GM06990 (cell line): ENCODE measurements at regions not wholly inside any gene's neighbourhood (a gene's known extent, or its start where the extent isn't known, plus 50 kb on each side); places are given as distances from the start of the nearest gene placed in this dataset.

ENCODE experiments used
- DNase-seq: peaks from one replicate; pipeline ENCODE4 v3.0.0-alpha.2; 2011; ENCODE audit not compliant: insufficient read length; ENCODE audit errors: extremely low read depth
- H3K27me3 ChIP-seq: replicated peaks from 2 replicates; pipeline ENCODE4 v1.6.0; 2011; ENCODE audit warnings: low read length; ENCODE audit not compliant: control insufficient read depth, insufficient read depth
- H3K36me3 ChIP-seq: 2 replicates; pipeline ENCODE4 v1.5.1; 2011; ENCODE audit warnings: low read length; ENCODE audit not compliant: control insufficient read depth, insufficient read depth
- H3K4me3 ChIP-seq: replicated peaks from 2 replicates; pipeline ENCODE4 v1.5.1; 2011; ENCODE audit warnings: low read depth, mild to moderate bottlenecking, control low read depth, low read length
- CTCF ChIP-seq: IDR thresholded peaks from 2 replicates; pipeline ENCODE4 v1.5.1; 2011; ENCODE audit warnings: low read length, control low read depth, mild to moderate bottlenecking, inconsistent platforms; ENCODE audit not compliant: insufficient read depth, poor library complexity, severe bottlenecking

DNA sequence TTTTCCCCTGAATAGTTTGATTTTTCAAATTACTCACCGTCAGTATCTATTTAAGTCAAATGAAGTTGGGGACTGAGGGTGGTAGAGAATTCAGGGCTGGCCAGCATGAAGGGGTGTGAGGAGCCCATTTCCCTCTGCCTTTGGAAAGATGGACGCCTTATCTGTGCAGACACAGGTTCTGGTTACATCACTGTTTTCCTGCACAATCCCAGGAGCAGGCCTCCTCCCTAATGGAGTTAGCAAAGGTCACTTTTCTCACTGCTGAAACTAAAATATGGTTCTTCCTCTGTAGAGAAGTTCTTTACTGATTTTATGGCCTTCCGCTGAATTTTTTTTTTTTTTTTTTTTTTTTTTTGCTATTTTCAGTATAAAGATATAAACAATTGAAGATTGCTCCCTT, 69.1 kb downstream of the FOXD1 start:
- no peak for DNase-seq
- Histone ChIP-seq H3K27me3 (no peaks in the 10 kb centered on the region; the same call in 1 of the 2 replicates), H3K36me3 (no peaks in the 10 kb centered on the region), H3K4me3 (no peak overlapping the region)
- no peak for TF ChIP-seq CTCF

DNA sequence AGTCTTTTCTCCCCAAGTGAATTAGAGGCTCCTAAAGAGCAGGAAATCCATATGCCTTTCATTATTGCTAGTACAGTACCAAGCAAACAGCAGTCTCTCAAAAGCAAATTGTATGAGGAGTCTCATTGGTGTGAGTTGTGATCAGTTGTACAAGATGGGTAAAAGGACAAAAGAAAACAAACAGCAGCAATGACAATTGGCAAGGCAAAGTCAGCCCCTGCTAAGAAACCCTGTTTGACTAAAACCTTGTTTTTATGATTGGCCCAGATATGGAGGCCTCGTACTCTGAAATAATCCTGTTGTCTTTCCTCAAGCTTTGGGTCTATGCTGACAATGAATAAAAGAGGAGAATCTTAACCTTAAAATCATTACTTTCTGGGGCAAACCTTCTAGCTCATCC, 69.8 kb downstream of the FOXD1 start:
- TF ChIP-seq CTCF: no peak
- H3K36me3 ChIP-seq: no peaks in the 10 kb centered on the region
- H3K4me3 ChIP-seq: no peak overlapping the region
- no peak for DNase-seq
- H3K27me3 ChIP-seq: no peaks in the 10 kb centered on the region; the same call in 1 of the 2 replicates

- Histone ChIP-seq H3K27me3 (no peaks in the 10 kb centered on the region; the same call in 1 of the 2 replicates), H3K36me3 (no peaks in the 10 kb centered on the region), H3K4me3 (no peak overlapping the region)
- DNase-seq: no peak
- no peak for TF ChIP-seq CTCF
These were observed 70.5 kb downstream of the FOXD1 start for GRCh38 chr5:73378070-73378469.

- TF ChIP-seq CTCF: no peak
- Histone ChIP-seq H3K27me3 (no peaks in the 10 kb centered on the region; the same call in 1 of the 2 replicates), H3K36me3 (no peaks in the 10 kb centered on the region), H3K4me3 (no peak overlapping the region)
- no peak for DNase-seq
These were observed 71.9 kb downstream of the FOXD1 start for GRCh38 chr5:73376618-73377170.

- no peak for TF ChIP-seq CTCF
These were observed 72.6 kb downstream of the FOXD1 start for GRCh38 chr5:73375949-73376348.

DNA sequence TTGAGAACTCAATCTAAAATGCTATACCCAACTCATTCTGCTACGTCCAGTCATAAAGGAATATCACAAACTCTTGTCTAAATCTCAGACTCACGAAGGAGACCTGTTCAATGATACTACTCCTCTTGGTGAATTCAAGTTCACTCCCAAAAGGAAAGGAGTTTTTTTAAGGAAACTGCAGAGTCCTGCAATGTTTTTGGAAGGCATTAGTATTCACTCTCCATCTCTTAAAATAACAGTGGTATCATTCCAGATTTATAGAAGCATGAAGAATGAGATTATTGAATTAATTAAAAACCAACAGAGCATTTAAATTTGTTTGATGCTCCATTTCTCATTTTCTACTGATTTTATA, 73.4 kb downstream of the FOXD1 start:
- TF ChIP-seq CTCF: no peak
- no peak for DNase-seq

More at GRCh38 chr5:73375949-73376348, 72.6 kb downstream of the FOXD1 start:
- H3K27me3 ChIP-seq: no peaks in the 10 kb centered on the region; the same call in 1 of the 2 replicates
- H3K4me3 ChIP-seq: no peak overlapping the region
- no peaks in the 10 kb centered on the region for H3K36me3 ChIP-seq
- DNase-seq: no peak

More for the DNA sequence above, 73.4 kb downstream of the FOXD1 start:
- Histone ChIP-seq H3K36me3 (no peaks in the 10 kb centered on the region), H3K4me3 (no peak overlapping the region), H3K27me3 (peaks cover 2% of the 10 kb centered on the region; the same call in 1 of the 2 replicates)
